ENCODE measurements at regions not wholly inside any gene's neighbourhood (a gene's known extent, or its start where the extent isn't known, plus 50 kb on each side); places are given as distances from the start of the nearest gene placed in this dataset.
A peak's percentile ranks its signal among the peaks of the same experiment; 100 is the strongest.
"Not testable (repeated sequence)": the region's sequence is repeated elsewhere in the genome, so short reads cannot be mapped to it uniquely, and the experiment has no call there.

- TF ChIP-seq, protein P1, sequence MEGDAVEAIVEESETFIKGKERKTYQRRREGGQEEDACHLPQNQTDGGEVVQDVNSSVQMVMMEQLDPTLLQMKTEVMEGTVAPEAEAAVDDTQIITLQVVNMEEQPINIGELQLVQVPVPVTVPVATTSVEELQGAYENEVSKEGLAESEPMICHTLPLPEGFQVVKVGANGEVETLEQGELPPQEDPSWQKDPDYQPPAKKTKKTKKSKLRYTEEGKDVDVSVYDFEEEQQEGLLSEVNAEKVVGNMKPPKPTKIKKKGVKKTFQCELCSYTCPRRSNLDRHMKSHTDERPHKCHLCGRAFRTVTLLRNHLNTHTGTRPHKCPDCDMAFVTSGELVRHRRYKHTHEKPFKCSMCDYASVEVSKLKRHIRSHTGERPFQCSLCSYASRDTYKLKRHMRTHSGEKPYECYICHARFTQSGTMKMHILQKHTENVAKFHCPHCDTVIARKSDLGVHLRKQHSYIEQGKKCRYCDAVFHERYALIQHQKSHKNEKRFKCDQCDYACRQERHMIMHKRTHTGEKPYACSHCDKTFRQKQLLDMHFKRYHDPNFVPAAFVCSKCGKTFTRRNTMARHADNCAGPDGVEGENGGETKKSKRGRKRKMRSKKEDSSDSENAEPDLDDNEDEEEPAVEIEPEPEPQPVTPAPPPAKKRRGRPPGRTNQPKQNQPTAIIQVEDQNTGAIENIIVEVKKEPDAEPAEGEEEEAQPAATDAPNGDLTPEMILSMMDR (IDR thresholded peaks at IDR 0.05; ENCODE audit: borderline replicate concordance): no peak
- Histone ChIP-seq H3K9me3 (replicated peaks) (no peaks in the 10 kb centered on the region), H3K27me3 (ENCODE audit: low read depth) (peaks cover 2% of the 10 kb centered on the region), H3K4me3 (peak overlapping the region; percentile 46), H3K36me3 (no peaks in the 10 kb centered on the region), H3K4me1 (peaks cover 14% of the 10 kb centered on the region), H3K27ac (replicated peaks) (no peak overlapping the region)
- intact Hi-C loops (cut with micrococcal nuclease): no loop called here
- no peak for DNase-seq
Observed at GRCh38 chr14:101627915-101628262, 66.6 kb downstream of the DIO3 start.

- H3K27me3 ChIP-seq (ENCODE audit: low read depth): peaks cover 2% of the 10 kb centered on the region
- H3K27ac ChIP-seq (replicated peaks): no peak overlapping the region
- TF ChIP-seq, protein P1 (IDR thresholded peaks at IDR 0.05; ENCODE audit: borderline replicate concordance): peak; percentile 99
- H3K9me3 ChIP-seq (replicated peaks): no peaks in the 10 kb centered on the region
- intact Hi-C loops (cut with micrococcal nuclease): no loop called here
- no peaks in the 10 kb centered on the region for H3K36me3 ChIP-seq
- DNase-seq: peak; percentile 77
- peak overlapping the region; percentile 46 for H3K4me3 ChIP-seq
- peaks cover 14% of the 10 kb centered on the region for H3K4me1 ChIP-seq
Observed at GRCh38 chr14:101628471-101628966, 67.2 kb downstream of the DIO3 start.

DNA sequence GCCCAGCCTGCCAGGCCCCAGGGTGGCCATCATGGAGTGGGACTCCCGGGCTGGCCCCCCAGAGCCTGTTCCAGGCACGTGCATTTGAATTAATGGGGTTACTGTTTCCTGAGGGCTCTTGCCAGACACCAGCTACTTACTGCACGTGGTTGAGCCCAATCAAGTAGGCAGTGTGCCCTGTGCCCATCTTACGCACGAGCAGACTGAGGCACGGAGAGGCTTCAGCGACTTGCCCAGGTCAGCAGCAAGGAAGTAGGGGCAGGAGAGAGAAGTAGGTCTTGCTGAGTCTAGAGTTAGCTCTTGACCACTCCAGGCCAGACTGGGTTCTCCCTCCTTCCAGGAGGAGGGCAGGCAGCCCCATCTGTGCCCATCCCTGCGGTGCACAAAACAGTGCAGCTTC is 67.7 kb downstream of the DIO3 start:
- Histone ChIP-seq H3K4me1 (peaks cover 14% of the 10 kb centered on the region), H3K27me3 (ENCODE audit: low read depth) (peaks cover 3% of the 10 kb centered on the region), H3K27ac (replicated peaks) (no peak overlapping the region), H3K9me3 (replicated peaks) (no peaks in the 10 kb centered on the region), H3K4me3 (peak overlapping the region; percentile 46), H3K36me3 (no peaks in the 10 kb centered on the region)
- TF ChIP-seq, protein P1 (IDR thresholded peaks at IDR 0.05; ENCODE audit: borderline replicate concordance): no peak
- no peak for DNase-seq
- intact Hi-C loops (cut with micrococcal nuclease): no loop called here

- H3K9me3 ChIP-seq (replicated peaks): no peaks in the 10 kb centered on the region
- no peaks in the 10 kb centered on the region for H3K36me3 ChIP-seq
- intact Hi-C loops (cut with micrococcal nuclease): no loop called here
Observed at GRCh38 chr14:101630056-101630965, 69.0 kb downstream of the DIO3 start.

GRCh38 chr14:101631199-101631598 is 69.9 kb downstream of the DIO3 start:
- H3K27me3 ChIP-seq (ENCODE audit: low read depth): peaks cover 25% of the 10 kb centered on the region
- intact Hi-C loops (cut with micrococcal nuclease): no loop called here
- H3K9me3 ChIP-seq (replicated peaks): no peaks in the 10 kb centered on the region
- no peak overlapping the region for H3K27ac ChIP-seq (replicated peaks)
- no peak for DNase-seq
- H3K36me3 ChIP-seq: no peaks in the 10 kb centered on the region
- H3K4me3 ChIP-seq: no peak overlapping the region
- peaks cover 14% of the 10 kb centered on the region for H3K4me1 ChIP-seq
- TF ChIP-seq, protein P1 (IDR thresholded peaks at IDR 0.05; ENCODE audit: borderline replicate concordance): no peak

More at GRCh38 chr14:101630056-101630965, 69.0 kb downstream of the DIO3 start:
- Histone ChIP-seq H3K27me3 (ENCODE audit: low read depth) (peaks cover 16% of the 10 kb centered on the region), H3K4me1 (peaks cover 14% of the 10 kb centered on the region), H3K4me3 (no peak overlapping the region), H3K27ac (replicated peaks) (no peak overlapping the region)
- DNase-seq: no peak
- TF ChIP-seq, protein P1 (IDR thresholded peaks at IDR 0.05; ENCODE audit: borderline replicate concordance): no peak

DNA sequence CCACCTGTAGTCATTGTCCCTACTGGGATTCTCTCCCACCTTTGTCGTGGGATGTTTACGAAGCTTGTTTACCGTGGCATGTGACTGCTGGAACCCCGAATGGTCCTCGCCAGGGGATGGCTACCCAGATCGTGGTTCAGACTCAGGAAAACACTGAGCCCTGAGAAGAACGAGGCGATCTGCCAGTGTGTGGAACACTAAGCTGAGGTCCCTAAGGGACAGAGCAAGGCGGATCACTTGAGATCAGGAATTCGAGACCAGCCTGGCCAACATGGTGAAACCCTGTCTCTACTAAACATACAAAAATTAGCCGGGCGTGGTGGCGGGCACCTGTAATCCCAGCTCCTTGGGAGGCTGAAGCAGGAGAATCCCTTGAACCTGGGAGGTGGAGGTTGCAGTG is 70.7 kb downstream of the DIO3 start:
- H3K9me3 ChIP-seq (replicated peaks); H3K36me3 ChIP-seq; intact Hi-C loops (cut with micrococcal nuclease); DNase-seq; H3K4me3 ChIP-seq; H3K27ac ChIP-seq (replicated peaks): not testable (repeated sequence)
- H3K4me1 ChIP-seq: peaks cover 14% of the 10 kb centered on the region
- peaks cover 32% of the 10 kb centered on the region for H3K27me3 ChIP-seq (ENCODE audit: low read depth)

All from left ventricle myocardium inferior (tissue), 1 donor.